Erythroblast (primary cell): ENCODE measurements at regions not wholly inside any gene's neighbourhood (a gene's known extent, or its start where the extent isn't known, plus 50 kb on each side); places are given as distances from the start of the nearest gene placed in this dataset.

ENCODE experiments used
- GATA1 ChIP-seq: IDR thresholded peaks from 2 replicates; pipeline ENCODE4 v1.6.1; 2011; ENCODE audit warnings: low read depth, mild to moderate bottlenecking, control low read depth, low read length, moderate library complexity
- POLR2A ChIP-seq: IDR thresholded peaks from 2 replicates; pipeline ENCODE4 v1.6.1; 2011; ENCODE audit warnings: mild to moderate bottlenecking, low read length

GRCh38 chr22:49351761-49352227, 475.9 kb downstream of the BRD1 start:
- TF ChIP-seq POLR2A (no peak), GATA1 (no peak)
